ENCODE measurements at regions not wholly inside any gene's neighbourhood (a gene's known extent, or its start where the extent isn't known, plus 50 kb on each side); places are given as distances from the start of the nearest gene placed in this dataset.

DNA sequence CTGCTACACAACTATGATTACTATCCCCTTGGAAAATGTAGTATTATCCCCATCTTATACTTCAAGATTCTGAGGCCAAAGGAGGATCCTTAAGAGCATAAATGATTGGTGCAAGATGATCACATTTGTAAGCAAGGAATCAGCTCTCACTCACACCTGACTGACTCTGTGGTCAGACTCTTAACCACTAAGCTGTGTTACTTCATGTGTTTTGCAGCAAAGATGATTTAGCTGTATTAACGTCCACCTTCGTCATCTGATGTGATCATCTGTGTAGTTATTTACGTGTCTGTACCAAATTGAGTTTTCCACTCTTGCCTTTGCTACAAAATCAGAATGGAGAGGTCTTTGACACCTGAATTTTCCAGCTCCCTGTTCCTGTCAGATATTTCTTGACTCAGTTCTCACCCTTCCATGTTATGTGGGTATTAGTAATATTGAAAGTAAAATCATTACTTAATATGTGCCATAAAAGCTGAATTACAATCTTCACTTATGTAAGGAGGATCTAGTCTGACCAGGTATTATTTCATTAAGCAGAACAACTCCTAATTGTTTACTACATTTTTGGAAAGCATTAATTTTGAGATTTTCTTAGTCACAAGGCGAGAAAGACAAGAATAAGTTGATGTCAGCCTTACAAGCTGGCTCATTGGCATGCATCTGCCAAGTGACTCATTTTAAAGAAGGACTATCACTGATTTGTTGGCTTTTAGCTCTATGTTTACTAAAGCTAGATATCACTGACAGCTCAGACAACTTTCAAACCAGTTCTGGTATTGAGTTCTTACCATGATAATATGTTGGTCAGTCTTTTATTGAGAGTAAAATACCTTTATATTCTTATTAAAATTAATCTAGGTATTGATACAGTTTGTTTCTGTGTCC, 1279.8 kb upstream of the PCDH9 start:
- no peaks in the 10 kb centered on the region for H3K36me3 Mint-ChIP-seq
- no peaks in the 10 kb centered on the region for H3K4me1 ChIP-seq
- H2AFZ ChIP-seq (replicated peaks), result no peak overlapping the region
- no peak overlapping the region for H3K9ac ChIP-seq
- H3K27ac Mint-ChIP-seq, result no peak overlapping the region
- peaks cover 7% of the 10 kb centered on the region for H3K9me3 Mint-ChIP-seq
- H3K4me3 ChIP-seq, result no peak overlapping the region
- TF ChIP-seq EZH2 (IDR thresholded peaks at IDR 0.05) (no peak), EZH2phosphoT487 (IDR thresholded peaks at IDR 0.05) (no peak)
- TF ChIP-seq, protein P1, sequence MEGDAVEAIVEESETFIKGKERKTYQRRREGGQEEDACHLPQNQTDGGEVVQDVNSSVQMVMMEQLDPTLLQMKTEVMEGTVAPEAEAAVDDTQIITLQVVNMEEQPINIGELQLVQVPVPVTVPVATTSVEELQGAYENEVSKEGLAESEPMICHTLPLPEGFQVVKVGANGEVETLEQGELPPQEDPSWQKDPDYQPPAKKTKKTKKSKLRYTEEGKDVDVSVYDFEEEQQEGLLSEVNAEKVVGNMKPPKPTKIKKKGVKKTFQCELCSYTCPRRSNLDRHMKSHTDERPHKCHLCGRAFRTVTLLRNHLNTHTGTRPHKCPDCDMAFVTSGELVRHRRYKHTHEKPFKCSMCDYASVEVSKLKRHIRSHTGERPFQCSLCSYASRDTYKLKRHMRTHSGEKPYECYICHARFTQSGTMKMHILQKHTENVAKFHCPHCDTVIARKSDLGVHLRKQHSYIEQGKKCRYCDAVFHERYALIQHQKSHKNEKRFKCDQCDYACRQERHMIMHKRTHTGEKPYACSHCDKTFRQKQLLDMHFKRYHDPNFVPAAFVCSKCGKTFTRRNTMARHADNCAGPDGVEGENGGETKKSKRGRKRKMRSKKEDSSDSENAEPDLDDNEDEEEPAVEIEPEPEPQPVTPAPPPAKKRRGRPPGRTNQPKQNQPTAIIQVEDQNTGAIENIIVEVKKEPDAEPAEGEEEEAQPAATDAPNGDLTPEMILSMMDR (IDR thresholded peaks at IDR 0.05), result no peak
- no peaks in the 10 kb centered on the region for H4K20me1 ChIP-seq (ENCODE audit: low read depth)
- H3K4me1 Mint-ChIP-seq, result no peaks in the 10 kb centered on the region
- H3K9me3 ChIP-seq (ENCODE audit: low read depth), result no peaks in the 10 kb centered on the region
- no peaks in the 10 kb centered on the region for H3F3A ChIP-seq (ENCODE audit: low read depth)
- H3K27me3 Mint-ChIP-seq (ENCODE audit: insufficient read depth, low read depth), result no peaks in the 10 kb centered on the region
- H3K4me3 Mint-ChIP-seq, result no peak overlapping the region
- H3K36me3 ChIP-seq, result no peaks in the 10 kb centered on the region
- no peak for DNase-seq (ENCODE audit: low spot score)
- H3K27me3 ChIP-seq, result no peaks in the 10 kb centered on the region
- H3K27ac ChIP-seq, result no peak overlapping the region
- no peak overlapping the region for H3K4me2 ChIP-seq
- H3K79me2 ChIP-seq (ENCODE audit: low read depth), result no peaks in the 10 kb centered on the region

DNA sequence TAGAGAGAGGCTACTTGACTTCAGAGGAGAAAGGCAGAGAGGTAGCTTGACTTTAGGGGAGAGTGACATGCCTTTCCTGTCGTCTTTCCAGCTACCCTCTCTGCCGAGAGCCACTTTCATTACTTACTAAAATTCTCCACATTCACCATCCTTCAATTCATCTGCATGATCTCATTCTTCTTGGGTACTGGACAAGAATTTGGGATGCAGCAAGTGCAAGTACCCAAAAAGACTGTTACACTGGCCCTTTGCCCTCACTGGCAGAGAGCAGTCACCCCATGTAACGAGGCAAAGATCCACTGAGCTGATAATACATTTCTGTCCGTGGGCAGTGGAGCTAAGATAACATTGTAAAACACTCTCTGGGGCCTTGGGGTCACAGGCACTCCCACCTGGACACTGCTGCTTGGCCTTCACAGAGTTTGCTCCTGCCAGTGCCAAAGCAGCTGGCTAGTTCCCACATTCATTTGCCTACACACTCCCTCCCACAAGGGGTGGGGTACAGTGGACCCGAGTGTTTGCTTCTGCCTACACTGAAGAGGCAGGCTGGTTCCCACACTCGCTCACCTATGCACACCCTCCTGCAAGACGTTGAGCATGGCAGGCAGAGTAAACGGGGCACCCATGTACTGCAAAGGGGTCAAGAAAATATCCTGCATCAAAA, 1276.9 kb upstream of the PCDH9 start:
- TF ChIP-seq EZH2phosphoT487 (IDR thresholded peaks at IDR 0.05) (no peak), EZH2 (IDR thresholded peaks at IDR 0.05) (no peak)
- TF ChIP-seq, protein P1 (IDR thresholded peaks at IDR 0.05), result no peak
- Histone ChIP-seq H2AFZ (replicated peaks) (peak overlapping the region; percentile 45), H3K9ac (no peak overlapping the region), H3K4me1 (no peaks in the 10 kb centered on the region), H3K9me3 (ENCODE audit: low read depth) (no peaks in the 10 kb centered on the region), H3F3A (ENCODE audit: low read depth) (no peaks in the 10 kb centered on the region), H3K79me2 (ENCODE audit: low read depth) (no peaks in the 10 kb centered on the region), H3K36me3 (no peaks in the 10 kb centered on the region), H3K4me3 (no peak overlapping the region), H4K20me1 (ENCODE audit: low read depth) (no peaks in the 10 kb centered on the region), H3K27me3 (no peaks in the 10 kb centered on the region), H3K4me2 (no peak overlapping the region), H3K27ac (no peak overlapping the region)
- H3K27ac Mint-ChIP-seq, result no peak overlapping the region
- H3K4me1 Mint-ChIP-seq, result no peaks in the 10 kb centered on the region
- H3K36me3 Mint-ChIP-seq, result no peaks in the 10 kb centered on the region
- no peak overlapping the region for H3K4me3 Mint-ChIP-seq
- DNase-seq (ENCODE audit: low spot score), result no peak
- no peaks in the 10 kb centered on the region for H3K27me3 Mint-ChIP-seq (ENCODE audit: insufficient read depth, low read depth)
- H3K9me3 Mint-ChIP-seq, result peaks cover 7% of the 10 kb centered on the region

DNA sequence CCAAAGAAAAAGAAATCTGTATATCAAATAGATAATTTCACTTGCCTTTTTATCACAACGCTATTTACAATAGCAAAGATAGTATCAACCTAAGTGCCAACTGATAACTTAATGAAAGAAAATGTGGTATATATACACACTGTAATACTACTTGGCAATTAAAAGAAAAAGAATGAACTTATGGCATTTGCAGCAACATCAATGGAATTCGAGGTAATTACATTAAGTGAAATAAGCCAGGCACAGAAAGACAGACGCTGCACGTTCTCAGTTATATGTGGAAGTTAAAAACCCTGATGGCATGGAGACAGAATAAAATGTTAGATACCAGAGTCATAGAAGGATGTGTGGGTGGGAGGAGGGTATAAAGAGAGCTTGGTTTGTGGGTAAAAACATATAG, 1260.5 kb upstream of the PCDH9 start:
- no peaks in the 10 kb centered on the region for H3K36me3 Mint-ChIP-seq
- TF ChIP-seq EZH2phosphoT487 (IDR thresholded peaks at IDR 0.05), result no peak
- TF ChIP-seq, protein P1 (IDR thresholded peaks at IDR 0.05), result no peak
- TF ChIP-seq EZH2 (IDR thresholded peaks at IDR 0.05), result no peak

More for the DNA sequence above, 1260.5 kb upstream of the PCDH9 start:
- Mint-ChIP-seq H3K9me3 (no peaks in the 10 kb centered on the region), H3K27me3 (ENCODE audit: insufficient read depth, low read depth) (no peaks in the 10 kb centered on the region), H3K4me1 (no peaks in the 10 kb centered on the region), H3K4me3 (no peak overlapping the region), H3K27ac (no peak overlapping the region)
- Histone ChIP-seq H3K9me3 (ENCODE audit: low read depth) (no peaks in the 10 kb centered on the region), H3K27ac (no peak overlapping the region), H3K36me3 (no peaks in the 10 kb centered on the region), H4K20me1 (ENCODE audit: low read depth) (no peaks in the 10 kb centered on the region), H3K27me3 (no peaks in the 10 kb centered on the region), H3K4me2 (no peak overlapping the region), H3F3A (ENCODE audit: low read depth) (no peaks in the 10 kb centered on the region), H3K4me3 (no peak overlapping the region), H3K4me1 (no peaks in the 10 kb centered on the region), H2AFZ (replicated peaks) (no peak overlapping the region), H3K79me2 (ENCODE audit: low read depth) (no peaks in the 10 kb centered on the region), H3K9ac (no peak overlapping the region)
- no peak for DNase-seq (ENCODE audit: low spot score)

All from neural progenitor cell (in vitro differentiated cells).